Putamen (tissue), 1 donor: ENCODE measurements at regions not wholly inside any gene's neighbourhood (a gene's known extent, or its start where the extent isn't known, plus 50 kb on each side); places are given as distances from the start of the nearest gene placed in this dataset.
A peak's percentile ranks its signal among the peaks of the same experiment; 100 is the strongest.
"Not testable (repeated sequence)": the region's sequence is repeated elsewhere in the genome, so short reads cannot be mapped to it uniquely, and the experiment has no call there.

Experiments used
- DNase-seq: peaks from one replicate; pipeline ENCODE4 v3.0.0-alpha.2; 2016; ENCODE audit warnings: low spot score

DNA sequence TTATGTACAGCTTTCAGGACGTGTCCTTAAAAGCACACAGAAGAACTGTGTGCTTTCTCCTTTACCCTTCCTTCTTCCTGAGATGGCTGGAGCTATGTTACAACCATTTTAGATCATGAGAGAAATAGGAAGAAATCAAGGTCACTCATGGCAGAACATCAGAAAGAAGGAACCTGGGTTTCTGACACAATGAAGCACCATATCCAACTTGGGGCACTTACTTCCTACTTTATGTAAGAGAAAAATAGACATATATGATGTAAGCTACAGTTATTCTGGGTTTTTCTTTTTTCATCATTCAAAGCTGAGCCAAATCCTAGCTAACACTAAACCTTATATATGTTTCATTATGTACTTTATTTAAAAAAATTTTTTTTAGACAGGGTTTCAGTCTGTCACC is 79.5 kb downstream of the FAM161A start:
- DNase-seq, result no peak

DNA sequence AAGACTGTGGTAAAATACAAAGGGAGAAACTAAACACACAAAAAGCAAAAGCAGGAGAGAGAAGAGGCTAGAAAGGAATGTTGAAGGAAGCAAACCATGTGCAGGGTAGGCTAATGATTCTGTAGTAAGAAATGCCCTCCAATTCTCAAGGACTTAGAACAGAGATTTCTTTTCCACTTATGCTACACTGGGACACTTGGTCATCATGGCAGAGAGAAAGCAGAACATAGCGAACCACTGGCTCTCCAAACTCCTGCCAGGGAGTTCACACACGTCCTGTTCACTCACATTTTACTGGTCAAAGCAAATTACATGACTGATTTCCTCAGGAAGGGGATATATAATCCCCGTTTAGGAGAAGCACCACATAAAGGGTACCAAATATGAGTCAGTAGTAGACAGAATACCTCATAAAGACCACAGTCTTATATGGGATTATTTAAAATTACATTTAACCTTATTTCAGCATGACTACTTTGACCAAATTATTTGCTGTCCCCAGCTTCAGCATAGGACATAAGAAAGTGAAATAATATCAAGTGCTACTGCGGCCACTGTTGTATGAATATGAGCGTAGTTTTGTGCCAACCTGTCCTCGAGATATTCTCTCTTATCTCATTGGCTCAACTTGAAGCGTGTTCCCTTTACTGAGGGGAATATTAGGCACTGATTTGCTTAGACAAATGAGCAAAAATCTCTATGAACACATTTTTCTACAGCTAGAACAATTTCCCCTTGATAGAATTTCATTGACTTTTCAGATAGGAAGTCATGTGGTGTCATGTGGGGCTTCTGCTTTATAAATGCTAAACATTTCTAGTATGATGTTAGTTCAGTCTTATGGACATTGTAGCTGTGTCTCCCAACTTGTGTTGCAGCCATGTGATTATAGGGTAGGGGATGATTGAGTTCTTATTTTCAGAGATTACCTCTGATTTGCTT is 81.7 kb downstream of the FAM161A start:
- no peak for DNase-seq

DNA sequence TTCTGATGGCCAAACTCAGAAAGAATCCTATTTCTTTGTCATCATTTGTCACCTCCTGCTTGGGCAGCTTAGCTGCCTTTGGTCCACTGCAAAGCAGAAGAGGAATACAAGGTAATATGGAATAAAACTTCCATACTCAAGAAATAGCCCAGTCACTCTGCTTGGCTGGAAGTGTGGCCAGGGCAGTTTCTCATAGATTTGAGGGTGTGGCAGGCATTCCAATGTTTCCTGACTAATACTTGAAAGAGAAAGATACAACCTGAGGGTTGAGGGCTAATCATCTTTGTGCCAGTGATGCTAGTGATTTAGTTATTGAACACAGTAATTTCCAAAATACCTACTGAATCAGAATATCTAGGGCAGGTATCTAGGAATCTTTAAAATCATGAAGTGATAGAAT is 83.1 kb downstream of the FAM161A start:
- DNase-seq, result no peak

DNA sequence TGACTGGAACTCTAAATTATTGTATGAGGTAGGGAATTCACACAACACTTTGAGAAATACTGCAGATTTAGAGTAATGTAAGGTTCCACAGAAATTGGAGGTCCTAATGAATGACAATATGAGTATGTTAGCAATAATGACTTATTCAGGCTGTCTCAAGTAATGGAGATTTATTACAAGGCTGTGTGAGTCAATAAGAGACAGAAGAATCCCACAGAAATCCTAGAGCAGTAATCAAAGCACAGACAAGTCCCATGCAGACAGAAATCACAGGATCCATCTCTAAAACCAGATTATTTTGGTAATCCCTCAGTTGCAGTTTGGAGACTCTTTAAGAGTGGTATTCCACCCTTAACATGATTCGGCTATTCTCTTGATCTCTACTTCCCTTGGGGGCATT is 83.6 kb downstream of the FAM161A start:
- no peak for DNase-seq

DNA sequence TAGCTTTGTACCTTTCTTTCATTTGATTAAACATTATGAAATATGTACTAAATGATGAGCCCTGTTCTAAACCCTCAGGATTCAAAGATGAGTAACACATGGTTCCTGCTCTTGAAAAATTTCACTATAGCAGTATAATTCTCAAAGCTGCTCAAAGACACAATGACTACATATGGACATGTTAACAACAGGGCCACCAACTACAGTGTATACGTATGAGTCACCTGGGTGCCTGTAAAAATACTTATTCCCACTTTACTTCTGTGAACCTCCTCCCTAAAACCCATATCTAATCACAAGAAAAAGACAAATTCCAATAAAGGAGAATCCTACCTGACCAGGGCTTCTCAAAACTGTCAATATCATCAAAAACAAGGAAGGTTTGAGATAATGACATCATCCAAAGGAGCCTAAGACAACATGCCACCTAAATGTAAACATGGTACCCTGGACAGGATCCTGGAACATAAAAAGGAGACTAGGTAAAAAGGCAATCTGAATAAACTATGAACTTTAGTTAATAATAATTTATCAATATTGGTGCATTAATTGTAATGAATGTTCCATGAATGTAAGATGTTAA is 84.7 kb downstream of the FAM161A start:
- DNase-seq, result no peak

DNA sequence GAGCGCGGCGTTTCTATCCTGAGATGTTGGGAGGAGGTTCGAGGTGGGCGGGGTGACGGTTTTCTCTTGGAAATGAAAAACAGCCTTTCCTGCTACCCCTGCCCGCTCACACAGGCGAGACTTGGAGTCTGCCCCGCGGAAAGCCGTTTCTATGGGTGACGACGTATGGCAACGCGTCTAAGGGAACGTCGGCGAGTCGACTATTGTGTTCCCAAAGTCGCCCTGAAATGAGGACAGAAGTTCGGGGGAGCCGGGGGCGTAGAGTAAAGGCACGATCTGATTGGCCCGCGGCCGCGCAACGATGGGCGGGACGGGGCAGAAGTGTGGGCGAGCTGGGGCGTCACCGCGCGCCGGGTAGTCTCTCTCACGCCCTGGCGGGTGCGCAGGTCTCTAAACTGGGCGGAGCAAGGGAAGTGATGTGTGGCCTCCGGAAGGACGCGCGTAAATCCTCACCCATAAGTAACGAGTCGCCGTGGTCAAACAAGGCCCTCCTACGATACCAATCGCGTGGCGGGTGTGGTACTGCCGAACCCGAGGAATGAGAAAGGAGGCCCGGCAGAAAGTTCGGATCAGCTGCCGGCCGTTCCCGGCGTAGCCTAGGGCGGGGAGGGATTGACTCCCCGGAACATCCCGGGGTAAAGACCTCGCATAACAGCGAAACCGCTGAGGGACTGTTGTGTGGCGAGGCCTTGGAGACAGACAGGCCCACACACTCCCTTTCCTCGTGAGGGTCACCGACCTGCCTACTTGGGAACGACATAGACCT is 89.6 kb downstream of the FAM161A start:
- DNase-seq, result peak; percentile 99

DNA sequence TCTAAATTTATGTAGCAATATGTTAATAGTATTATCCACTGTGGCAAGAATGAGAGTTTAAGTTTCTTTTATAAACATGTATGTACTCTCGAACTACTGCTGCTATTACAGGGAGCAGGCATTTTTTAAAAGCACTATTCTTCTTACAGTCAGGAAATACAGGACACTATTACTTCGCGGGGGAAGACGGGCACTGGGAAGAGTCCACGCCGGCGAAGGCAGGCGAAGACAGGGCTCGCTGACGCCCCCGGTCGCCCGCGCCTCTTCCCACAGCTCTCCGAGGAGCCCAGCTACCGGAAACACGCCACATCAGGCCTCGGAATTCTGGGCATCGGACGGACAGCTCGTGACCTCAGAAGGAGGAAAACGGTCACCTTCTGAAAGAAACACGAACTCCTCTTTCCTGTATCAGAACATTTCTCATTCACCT is 90.2 kb downstream of the FAM161A start:
- no peak for DNase-seq

DNA sequence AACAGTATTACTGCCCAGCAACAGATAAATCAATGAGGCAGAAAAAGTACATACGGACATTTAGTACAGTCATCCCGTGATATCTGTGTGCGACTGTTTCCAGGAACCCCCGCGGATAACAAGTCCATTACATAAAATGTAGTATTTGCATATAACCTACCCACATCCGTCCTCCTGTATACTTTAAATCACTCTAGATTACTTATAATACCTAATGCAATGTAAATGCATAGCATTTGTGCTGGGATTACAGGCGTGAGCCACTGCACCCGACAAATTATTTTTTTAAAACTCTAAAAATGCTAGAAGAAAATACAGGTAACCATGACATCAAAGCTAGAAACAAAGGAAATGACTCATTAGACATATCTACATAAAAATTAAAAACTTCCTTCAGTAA is 91.6 kb downstream of the FAM161A start:
- DNase-seq, result no peak

DNA sequence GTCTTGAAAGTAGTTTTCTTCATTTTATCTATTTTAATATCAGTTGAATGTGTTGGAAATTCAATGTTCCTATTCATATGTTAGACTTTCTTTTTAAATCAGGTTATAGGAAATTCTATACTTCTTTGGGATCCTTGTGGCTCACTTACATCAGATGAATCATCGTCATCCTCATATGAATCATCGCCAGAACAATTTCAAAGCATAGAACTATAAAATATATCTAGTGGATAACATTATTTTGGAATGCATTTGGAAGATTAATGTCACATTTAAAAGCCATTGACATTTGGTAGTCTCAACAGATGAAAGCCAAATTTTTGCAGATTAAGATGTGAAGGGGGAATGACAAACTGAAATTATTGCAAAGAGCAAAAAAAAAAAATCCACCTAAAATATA is 94.1 kb downstream of the FAM161A start:
- DNase-seq, result peak; percentile 41

DNA sequence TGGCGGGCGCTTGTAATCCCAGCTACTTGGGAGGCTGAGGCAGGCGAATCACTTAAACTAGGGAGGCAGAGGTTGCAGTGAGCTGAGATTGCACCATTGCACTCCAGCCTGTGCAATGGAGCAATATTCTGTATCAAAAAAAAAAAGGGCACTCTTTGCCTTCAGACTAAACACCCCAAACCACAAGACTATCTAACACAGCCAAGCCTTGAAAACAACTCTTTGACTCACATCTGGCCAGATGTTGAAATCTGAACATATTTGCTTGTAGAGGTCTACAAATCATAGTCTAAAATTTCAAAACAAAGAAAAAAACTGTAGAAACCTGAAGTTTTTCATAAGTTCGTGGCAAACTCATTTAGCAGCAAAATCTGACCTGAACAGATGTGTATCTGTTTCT is 94.9 kb downstream of the FAM161A start:
- DNase-seq, result no peak

DNA sequence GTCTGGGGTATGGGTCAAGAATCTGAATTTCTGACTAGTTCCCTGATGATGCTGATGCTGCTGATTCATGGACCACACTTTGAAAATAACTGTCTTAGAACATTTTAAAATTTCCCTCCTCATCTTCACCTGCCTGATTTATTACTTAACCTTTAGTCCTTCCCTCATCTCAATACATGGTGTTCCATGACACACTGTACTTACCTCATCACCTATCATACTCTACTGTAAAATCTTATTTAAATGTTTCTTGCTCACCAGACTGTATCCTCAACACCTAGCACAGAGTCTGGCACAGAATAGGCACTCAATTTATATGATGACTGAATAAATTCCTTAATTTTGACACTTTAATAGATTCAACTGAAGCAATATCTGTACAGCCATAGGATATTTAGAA is 95.7 kb downstream of the FAM161A start:
- no peak for DNase-seq

DNA sequence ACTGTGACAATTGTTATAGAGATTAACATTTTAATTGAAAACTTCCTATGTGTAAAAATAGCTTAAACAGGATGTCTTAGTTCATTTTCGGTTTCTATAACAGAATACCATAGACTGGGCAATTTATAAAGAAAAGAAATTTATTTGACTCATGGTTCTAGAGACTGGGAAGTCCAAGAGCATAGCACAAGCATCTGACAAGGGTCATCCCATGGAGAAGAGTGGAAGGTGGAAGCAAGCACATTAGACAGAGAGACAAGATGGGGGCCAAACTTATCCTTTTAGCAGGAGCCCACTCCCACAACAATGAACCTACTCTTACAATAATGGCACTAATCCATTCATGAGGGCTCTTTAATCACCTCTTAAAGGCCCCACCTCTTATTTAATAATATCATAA is 100.3 kb downstream of the FAM161A start:
- no peak for DNase-seq

DNA sequence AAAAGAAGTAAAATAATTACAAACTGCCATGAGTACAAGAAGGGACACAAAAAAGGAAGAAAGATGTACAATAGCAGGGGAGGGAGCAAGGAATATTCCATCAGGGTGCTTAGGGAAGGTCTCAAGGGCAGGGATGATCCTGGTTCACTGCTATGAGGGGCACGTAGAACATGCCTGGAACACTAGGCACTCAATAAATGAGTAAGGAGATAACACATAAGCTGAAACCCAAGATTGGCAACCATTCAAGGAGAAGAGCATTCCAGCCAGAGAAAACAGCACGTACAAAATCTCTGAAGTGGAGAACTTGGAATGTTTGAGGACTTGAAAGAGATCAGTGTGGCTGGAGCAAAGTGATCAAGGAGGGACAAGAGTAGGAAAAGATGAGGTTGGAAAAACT is 103.2 kb downstream of the FAM161A start:
- no peak for DNase-seq

DNA sequence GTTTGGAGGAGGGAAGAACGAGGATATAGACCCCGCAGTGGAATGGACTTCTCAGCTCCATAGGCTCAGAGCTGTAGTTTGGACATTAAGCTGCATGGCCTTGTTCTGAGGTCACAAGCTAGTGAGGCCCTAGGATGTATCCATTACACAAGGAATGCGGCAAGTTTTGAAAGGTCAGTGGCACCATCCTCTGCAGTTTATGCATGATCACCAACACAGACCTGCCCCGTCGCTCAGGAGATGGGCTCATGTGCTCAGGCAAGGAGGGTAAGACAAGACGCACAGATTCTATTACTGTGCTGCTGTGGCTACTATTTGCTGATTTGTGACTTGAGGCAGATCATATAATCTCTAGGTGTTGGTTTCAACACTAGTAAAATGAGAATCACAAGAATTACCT is 110.9 kb downstream of the FAM161A start:
- DNase-seq, result no peak

DNA sequence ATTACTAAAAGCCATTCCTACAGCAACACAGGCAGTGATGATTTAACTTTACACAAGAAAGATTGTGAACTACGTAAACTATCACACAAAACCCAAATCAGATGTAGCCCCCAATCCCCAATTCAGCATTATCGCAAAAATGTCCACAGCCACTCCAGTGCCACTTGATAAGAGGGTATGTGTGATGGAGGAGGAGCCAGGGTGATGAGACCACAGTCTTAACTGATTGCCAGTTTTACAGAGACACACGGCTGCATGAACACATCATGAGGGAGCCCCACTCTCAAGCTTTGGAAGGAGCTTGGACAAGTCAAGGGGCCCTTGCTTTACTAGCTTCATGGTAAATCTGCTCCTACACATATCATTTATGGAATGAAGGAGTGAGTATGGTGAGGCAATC is 116.0 kb downstream of the FAM161A start:
- no peak for DNase-seq

DNA sequence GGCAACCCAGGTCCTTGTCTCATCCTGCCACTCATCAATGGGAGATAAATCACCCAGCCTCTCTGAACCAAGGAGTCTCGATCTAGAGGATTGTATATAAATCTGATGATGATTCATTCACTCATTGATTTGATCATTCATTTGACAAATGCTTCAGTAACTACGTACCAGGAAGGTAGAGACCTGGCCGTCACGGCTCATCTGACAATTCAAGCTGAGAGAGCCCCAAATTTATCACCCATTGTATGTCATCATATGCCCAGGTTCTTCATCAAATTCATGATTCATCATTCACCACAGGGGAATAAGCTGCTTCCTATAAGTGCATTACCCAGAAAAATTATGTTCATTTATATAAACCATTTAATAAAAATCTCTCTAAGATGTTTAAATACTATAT is 116.9 kb downstream of the FAM161A start:
- DNase-seq, result no peak

DNA sequence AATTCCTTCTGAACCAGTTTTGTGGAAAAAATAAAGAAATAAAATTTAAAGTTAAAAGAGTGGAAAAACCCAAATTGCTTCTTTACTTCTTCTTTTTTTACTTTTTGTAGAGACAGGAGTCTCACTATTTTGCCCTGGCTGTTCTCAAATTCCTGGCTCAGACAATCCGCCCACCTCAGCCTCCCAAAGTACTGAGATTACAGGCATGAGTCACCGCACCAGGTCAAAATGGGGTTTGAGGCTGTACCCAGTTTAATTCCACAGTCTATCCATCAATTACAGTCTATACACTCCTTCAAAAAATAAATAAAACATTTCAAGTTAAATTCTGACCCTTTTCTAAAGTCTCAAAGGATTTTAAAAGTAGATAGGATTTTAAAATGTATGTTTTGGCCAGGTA is 120.3 kb downstream of the FAM161A start:
- DNase-seq, result peak; percentile 39

DNA sequence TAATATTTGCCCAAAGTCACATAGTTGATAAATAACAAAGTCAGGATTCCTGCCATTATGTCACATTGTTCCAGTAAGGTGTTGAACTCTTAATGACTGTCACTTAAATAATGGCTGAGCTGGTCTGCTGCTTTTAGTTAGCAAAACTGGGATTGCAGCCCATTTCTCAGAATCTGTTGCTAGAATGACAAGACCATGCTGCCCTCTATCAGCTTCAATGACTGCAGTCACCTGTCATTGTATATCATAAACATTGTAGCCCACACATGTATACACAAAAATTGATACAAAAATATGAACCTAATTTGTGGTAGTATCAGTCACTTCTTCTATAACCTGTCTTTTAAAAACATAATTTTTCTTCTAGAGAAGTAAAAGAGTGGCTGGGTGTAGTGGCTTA is 121.1 kb downstream of the FAM161A start:
- DNase-seq, result no peak

DNA sequence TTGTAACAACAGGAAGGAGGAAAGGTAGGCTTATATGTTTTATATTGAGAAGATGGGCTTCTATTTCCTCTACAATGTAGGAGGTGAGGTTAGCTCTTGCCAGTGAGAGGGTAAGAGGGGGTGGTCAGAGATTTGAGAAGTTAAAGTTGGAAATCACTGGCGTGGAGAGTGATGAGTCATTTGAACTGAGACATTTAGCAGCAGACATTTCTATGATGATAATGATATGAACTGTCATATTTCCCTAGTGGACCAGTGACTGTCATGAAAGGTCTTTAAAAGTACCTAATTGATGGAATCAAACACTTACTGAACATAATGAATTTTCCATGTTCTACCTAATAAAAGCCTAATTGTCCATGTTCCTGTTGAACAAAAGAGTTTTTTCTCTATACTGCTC is 126.1 kb downstream of the FAM161A start:
- DNase-seq, result no peak

DNA sequence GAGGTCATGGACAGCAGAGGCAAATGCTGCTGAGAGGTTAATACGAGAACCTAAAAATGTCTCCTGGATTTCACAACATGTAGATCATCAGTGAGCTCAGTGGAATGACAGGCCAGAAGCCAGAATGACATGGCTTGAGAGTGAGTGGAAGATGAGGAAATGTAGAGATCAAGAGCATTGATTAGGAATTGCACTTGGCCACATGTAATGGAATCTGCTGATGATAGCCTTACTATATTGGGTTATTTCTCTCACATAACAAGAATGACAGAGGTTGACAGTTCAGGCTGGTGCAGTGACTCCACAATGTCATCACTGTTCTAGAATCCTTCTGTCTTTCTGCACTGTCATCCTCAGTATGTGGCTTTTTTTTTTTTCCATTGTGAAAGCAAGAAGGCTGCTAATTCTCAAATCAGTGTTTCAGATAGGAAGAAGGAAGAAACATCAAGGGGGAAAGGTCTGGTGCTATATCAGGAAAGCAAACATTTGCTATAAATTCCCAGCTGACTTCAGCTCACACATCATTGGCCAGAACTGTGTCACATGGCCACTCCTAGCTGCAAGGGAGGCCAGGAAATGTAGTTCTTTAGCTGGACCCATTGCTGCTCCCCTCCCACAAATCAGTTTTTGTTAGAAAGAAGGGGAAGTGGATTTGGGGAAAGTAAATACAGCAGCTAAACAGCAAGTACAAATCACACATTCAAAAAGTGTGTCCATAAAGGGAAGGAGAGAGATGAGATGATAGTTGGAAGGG is 127.2 kb downstream of the FAM161A start:
- no peak for DNase-seq

DNA sequence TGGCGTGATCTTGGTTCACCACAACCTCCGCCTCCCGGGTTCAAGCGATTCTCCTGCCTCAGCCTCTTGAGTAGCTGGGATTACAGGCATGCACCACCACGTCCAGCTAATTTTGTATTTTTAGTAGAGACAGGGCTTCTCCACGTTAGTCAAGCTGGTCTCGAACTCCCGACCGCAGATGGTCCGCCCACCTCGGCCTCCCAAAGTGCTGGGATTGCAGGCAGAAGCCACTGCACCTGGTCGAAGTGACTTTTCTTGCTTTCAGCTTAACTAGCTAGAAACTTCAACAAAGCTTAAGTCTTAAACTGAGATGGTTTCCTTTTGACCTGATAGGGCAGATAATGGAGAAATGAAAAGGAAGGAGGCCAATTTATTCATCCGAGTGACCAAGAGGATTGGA is 130.5 kb downstream of the FAM161A start:
- not testable (repeated sequence) for DNase-seq

DNA sequence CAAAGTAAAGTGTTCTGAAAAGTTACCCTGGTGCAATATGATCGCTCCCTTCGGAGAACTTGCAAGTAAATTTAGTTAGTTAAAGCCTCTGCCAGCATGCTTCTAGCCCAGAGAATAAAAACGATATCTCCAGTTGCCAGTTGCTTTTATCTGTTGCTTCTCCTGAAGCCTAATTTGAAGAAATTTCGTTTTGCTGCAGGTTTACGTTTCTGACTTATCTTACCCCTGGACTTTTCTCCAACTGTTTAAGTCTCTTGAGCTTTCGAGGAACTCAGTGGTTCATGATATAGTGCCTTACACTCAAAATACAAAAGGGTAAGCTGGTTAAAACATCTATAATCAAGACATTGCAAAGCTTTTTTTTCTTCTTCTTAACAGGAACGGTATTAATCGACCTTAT is 131.1 kb downstream of the FAM161A start:
- DNase-seq, result no peak
